HG02759 (cell line): ENCODE measurements at regions not wholly inside any gene's neighbourhood (a gene's known extent, or its start where the extent isn't known, plus 50 kb on each side); places are given as distances from the start of the nearest gene placed in this dataset.

Experiments used
- ATAC-seq: cut with Tn5 transposase; IDR thresholded peaks from one replicate; pipeline ENCODE4 v1.9.1; 2021; ENCODE audit warnings: mild to moderate bottlenecking, moderate library complexity; ENCODE audit not compliant: unreplicated experiment

DNA sequence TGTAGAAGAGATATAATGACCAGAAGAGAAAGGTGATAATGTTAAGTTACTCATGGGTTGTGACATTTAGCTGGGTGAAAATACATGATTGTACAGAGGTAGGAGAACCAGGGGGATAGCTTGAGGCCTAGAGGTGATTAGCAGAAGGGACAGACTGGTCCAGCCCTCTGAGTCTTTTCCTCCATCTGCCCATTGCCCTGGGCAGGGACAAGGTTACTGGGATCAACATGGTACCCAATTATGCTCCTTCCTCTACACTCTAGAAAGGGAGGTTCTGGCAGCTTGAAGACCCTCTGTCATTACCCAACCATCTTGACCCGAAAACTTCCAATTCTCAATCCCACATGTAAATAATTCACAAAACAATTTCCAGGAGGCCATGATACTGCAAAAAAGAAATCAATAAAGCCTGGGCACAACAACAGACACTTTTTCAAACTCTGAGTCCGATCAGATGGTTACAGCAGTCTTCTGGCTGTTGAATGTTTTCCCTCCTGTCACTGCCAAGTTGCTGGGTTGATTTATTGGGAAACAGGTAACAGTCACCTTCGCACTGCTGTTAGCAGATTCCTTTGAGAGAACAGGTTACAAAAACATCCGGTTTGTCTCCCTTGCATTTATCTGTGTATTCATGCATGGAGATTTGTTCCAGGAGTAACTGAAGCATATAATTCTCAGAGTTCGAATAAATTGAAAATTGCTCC, 239.1 kb upstream of the HTR2A start:
- ATAC-seq = no peak

DNA sequence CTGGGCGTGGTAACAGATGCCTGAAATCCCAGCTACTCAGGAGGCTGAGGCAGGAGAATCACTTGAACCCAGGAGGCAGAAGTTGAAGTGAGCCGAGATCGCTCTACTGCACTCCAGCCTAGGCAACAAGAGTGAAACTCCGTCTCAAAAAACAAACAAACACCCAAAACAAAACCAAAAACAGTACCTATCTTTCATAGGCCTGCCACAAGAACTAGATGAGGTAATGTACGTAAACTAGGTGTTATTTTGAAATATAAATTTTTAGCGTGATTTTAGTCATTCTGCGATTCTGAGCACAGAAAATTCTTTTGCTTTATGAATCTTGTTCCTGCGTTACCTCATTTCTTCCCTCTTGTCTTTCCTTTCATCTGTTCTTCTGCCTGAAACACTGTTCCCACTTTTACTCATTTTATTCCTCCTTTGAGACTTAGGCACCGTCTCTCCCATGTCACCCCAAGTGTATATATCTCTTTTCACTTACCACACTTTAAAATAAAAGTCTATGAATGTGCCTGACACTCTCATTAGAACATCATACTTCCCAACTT, 238.2 kb upstream of the HTR2A start:
- no peak for ATAC-seq

DNA sequence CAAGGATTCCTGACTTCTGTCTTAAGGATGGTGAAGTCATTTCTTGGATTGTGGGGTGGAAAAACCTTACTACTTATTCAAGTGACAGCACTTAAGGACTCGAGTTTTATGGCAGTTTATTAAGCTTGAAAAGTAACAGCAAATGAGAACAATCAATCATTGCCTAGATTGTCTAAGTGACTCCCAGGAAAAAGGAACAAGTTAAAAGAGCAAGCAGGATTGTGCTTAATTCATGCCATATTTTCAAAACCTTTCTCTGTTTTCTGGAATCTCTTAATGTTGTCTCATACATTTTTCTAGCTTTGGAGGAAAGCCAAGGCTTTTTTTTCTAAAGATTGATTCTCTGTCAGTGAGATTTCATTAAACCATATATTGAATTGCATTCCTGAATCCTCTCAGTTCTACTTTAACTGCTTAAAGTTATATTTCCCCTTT, 236.2 kb upstream of the HTR2A start:
- no peak for ATAC-seq

DNA sequence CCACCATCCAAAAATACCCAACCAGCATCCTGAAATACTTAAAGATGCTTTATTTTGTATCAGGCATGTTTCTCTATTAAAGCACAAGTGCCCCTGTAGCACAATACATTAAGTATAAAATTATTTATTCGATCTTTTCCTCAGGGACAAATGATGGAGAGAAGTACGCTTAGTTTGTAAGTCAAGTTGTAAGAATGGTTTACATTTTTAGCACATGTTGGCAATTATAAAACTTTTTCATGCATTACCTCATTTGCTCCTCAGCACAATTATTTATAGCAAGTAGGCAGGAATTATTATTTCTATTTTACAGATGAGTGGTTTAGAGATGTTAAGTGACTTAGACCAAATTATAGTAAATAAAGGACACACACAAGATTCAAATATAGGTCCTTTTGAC, 232.6 kb upstream of the HTR2A start:
- ATAC-seq = no peak

DNA sequence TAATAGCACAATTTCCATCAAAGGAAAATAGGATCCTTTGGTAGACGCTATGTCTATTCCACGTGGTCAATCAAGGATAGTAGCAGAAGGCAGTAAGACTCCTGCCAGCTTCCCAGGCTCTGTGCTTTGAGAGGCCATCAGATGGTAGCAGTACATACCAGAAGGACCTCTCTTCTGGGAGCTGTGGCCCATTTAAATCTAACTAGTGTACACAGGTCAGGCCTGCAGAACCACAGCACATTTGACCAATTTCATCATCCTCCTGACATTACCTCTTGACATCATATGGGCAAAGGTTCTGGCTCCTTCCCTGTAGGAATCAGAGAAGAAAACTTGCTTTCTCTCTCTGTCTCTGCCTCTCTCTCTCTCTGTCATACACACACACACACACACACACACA, 229.6 kb upstream of the HTR2A start:
- ATAC-seq = no peak

DNA sequence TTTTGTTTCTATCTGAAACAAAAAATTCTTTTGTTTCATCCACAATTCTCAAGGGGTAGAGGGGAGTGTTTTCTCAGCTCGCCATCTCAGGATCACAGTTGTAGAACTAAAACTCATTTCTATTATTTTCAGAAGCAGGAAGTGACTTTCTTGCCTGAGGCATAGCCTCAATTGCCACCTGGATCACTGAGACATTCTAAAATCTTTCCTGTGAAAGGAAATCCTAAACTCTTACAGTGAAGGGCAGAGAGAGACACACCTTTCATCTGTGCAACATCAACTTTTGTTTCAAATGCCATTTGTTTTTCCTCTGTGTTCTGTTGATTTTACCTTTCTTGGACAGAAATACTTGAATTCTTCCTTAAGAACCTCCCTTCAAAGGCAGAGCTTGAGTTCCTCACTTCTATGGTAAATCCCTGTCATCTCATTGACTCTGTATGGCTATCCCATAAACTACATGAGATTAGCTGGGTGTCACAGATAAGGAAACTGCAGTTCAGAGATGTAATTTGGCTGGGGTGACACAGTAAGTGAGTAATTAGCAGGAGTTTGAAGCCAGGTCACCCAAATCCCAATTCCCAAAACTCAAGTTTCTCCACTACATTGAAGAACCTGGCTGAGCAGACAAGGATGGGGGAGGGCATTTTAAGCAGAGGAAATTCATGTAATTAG, 224.4 kb upstream of the HTR2A start:
- no peak for ATAC-seq

DNA sequence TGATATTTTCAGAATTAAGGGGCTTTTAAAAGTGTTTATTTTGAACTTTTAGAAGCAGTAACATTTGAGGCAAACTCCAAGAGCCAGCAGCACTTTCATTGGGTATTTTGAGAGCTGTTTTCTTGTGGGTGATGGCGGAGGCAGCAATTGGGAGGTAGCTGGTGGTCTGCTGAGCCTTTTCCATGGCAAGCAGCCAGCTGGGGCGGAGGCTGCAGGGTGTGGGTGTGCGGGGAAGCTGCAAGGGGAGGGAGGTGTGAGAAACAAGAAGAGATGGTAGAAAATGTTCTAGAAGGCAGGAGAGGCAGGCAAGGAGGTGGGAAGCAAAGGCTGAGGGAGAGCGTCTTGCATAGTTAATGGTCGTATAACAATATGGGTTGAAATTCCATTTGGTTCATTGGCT, 223.4 kb upstream of the HTR2A start:
- no peak for ATAC-seq

DNA sequence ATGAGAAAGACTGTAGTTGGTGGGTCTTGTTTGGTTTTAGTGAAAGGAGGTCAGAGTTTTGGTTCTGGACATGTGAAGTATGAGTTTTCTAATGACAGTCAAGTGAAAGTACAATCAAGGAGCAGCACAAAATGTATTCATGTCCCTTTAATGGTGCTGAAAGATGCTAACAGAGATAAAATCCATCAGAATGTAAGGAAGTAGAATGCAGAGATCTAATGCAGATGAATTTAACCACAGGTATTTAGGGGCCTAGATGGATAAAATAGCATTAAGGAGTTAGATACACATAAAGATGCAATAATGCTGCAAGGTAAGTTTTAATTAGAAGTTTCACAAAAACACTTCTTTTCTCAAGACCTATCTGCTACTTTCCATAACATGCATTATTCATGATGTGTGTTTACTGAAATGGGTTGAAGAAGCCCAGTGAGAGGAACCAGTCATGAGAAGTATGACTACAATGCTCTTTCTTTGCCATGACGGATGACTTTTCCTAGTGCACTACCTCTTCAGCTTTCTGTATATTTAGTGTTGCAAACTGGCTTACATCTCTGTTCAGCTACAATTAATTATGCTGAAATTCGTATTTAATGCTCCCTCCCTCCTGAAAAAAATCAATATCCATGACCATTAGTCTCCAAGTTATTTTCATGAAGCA, 222.9 kb upstream of the HTR2A start:
- ATAC-seq = no peak

DNA sequence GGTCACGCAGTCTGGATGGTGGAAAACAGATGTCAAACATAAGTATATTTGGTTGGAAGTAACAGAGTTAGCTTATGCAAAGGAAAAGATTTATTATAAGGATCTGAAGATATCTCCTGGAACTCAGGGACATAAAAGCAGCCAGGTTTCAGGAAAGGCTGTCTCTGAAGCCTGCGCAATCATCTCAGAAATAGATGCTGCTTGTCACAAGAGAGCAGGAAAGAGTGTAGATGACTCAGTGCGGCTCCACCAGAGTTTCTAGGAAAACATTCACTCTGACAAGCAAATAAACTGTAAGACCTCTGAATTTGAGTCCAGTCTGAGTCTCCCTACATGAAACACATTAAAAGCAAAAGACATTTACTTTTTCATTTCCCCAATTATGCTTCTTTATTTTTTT, 220.4 kb upstream of the HTR2A start:
- no peak for ATAC-seq

DNA sequence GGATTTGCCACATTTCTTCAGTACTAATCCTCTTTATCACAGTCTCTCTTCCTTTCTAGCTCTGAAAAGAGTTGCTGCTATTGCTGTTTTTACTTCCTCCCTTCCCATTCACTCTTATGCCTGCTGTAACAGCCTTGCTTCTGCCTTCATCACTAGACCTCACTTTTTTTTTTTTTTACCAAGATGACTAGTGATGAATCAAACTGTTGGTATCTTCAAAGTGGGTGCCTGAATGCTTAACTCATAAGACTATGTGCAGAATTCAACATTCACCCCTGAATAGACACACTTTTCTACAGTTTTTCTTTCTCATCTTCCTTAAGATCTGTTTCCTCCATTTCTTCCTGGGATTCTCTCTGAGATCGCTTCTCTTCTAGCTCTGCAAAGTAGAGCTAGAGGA, 217.2 kb upstream of the HTR2A start:
- no peak for ATAC-seq

DNA sequence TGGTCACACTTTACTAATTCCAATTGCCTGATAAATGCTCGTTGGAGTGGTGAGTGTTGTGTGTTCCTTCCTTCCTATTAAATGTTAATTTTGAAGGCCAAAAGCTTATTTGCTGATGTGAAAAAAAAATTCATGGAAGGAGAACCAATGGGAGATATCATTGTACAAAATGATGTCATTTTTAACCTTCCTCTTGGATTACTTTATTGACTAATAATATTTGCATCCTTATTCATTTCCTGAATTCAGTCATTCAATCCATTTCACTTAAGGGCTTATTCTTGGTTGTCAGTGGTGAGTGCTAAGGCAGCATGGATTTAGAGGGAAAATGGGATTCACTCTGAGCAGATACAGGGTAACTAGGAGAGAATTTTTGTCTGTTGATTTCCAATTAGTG, 216.0 kb upstream of the HTR2A start:
- no peak for ATAC-seq

DNA sequence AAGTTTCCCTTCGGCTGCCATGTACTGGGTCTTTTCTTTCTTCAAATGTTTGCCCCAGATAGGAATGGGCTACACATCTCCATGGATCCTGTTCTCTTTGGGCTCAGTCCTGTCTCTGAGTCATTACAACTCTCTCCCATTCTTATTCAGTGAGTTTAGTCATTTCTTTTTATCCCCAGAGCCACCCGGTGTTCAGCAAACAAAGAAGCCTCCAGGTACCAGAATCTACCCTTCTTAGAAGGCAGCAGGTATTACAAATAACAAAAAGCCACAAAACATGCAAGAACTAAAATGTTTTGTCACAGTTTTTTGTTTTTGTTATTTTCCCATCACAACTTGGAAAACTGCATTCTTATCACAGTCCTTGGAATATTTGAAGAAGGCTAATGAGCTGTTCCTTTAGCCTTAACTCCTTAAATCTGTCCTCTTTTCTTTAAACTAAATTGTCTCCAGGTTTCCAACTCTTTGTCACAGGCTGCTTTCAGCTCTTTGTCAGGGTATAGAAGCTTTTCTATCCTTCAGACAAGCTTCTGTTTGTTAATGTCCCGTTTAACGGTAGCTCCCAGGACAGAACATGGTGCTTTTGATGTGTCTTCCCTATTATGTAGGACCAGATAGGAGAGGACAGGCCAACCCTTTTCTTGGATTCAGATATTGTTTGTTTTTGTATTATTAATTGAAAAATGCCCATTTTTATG, 215.5 kb upstream of the HTR2A start:
- ATAC-seq = no peak

DNA sequence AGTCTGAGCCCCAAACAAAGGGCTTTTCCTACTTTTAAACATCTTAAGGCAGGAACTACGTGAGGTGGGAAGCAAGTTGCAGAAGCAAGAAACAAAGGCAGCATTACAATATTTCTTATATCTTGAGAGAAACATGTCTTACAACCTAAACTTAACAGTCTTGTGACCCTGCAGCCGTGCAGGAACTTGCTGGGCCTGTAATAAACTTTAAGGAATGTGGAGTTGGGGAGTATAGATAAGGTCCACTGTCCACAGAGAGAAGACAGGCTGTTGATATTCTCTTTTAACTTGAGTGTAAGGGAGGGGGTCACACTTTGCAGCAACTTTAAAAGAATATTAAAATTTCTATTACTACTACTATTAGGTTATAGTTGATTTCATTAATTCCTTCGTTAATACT, 214.6 kb upstream of the HTR2A start:
- no peak for ATAC-seq

DNA sequence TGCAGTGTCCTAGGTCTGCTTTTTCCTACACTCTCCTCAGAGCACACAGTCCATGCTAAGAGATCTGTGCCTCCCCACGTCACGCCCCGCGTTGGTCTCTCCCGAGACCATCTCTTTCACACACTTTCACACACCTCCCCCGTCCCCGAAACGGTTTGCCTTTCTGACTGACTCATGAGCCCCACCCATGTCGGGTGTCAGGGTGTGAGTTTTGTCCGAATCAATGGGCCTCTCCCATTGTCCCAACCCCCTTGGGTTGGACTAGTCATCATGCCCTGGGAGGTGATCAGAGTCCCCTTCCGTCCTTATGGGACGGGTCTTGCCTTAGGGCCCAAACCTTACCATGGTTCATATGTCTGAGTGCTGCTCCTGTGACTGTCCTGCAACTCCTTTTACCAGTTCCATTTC, 214.0 kb upstream of the HTR2A start:
- ATAC-seq = no peak

DNA sequence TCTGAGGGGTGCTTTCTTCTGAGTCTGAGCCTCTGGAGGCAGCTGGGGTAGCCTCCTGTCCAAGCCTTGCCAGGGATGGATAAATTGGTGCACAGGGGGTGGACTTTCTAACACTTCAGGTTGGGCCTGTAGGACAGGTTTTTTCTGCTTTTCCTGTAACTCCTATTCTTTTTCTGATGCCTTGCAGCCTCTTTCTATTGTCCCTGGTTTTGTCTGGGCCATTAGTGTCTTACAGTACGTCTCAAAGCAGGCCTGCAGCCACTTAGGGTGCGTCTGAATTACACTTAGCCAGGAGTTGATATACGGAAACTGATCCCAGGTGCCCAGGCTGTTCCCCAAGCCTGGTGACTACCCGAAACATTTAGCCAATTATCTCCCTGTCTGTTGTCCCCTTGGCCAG, 213.3 kb upstream of the HTR2A start:
- no peak for ATAC-seq

DNA sequence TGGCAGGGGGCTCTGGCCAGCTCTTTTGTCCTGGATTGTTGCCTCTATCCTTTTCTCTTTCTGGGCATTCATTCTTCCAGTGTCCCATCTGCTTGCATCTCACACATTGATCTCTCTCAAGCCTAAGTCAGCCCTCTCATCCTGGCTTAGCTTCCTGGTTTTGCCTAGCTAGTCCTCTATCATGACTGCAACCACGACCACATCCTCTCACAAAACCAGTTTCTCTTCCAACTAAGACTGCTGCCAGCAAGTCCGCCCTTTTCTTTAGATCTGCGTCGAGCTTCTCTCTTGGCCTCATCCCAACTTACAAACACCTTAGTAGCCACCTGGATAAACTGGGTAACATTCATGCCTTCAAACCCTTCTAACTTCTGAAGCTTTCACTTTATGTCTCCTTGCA, 212.2 kb upstream of the HTR2A start:
- ATAC-seq = peak; percentile 65

DNA sequence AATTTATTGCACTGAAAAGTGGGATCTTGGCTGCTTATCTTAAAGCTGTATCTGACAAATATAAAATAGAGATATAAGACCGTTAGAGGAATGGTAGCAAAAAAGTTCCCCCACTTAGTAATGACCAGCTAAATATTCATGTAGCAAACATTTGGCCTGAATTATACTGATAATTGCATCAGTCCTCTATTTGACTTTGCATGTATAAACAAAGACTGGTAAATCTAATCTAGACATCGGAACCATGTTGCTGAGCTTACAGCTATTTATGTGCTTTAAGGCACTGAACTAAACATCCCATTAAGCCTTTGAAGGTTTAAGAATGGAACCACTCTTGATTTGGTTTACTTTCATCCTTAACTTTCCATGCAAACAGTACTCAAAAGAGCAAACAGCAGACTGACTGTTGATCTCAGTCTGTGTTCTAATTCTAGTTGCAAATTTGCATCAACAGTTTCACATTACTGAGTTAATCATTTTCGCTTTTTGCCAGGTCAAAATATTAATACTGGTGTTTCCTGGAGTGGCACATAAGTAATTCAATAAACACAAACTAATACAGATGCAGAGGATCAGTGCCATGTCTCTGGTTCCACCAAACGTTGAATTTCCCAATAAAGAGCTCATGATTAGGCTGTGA, 203.5 kb upstream of the HTR2A start:
- ATAC-seq = peak; percentile 92

DNA sequence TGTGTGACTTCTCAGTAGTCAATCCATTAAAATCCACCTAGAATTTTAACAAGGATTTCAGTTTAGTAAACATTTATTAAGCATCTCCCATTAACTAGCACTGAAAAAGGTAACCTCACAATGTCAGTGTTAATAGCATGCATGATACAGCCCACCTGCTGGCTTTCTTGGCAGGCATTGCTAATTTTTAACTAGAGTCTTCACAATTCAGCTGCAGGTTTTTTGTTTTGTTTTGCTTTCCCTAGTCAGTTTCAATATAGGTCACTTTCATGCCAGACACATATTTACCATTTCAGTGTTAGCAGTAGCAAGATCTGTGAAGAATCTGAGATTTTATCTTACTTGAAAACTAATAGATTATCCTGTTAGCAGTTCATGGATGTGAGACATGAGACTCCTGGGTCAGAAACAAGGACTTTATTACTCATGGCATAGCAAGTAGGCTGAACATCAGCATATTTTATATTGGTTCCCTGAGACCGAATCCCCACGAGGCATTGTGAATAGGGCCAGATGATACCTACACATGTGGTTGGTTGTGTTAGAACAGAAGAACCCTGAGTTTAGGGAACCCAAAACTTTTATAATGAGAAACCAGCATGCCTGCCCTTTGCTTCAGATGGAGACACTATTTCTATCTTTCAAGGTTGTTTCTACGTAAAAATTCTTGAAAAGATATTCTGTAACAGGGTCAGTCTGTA, 198.0 kb upstream of the HTR2A start:
- peak; percentile 97 for ATAC-seq

DNA sequence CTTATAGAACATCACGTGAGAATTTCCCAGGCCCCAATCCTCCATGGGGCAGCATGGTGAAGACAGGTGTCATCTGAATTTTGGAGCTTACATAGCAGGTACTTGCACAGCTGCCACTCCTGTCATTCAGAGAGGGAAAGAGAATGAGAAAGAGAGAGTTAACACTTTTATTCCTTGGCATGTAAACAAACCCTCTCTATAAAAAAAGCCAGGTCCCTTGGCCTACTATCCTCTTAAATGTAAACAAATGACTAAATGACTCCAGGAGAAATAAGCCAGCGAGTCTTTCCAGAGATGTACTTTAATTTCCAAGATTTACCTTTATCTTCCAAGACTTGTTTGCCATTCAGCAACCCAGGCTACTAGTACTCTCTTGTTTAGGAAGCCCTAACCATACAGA, 195.3 kb upstream of the HTR2A start:
- no peak for ATAC-seq

DNA sequence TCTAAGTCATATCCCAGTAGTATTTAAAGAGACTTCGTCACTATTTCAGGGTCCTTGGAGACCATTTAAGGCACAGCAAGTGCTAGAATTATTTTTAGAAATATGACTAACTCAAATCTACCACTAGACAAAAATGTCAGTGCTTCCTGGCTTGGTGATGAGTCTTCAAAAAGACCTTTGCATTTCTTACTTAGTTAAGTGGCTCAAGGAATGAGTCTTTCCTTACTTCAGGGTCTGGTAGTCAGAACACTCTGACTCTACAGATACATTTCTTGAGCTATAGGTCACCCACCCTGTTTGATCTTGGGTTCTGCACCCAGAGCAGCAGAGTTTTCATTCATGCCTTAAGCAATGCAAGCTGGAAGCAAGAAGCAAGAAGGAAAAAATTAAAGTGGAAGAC, 191.0 kb upstream of the HTR2A start:
- ATAC-seq = no peak
